Upper lobe of left lung (tissue), 4 donors: ENCODE measurements at regions not wholly inside any gene's neighbourhood (a gene's known extent, or its start where the extent isn't known, plus 50 kb on each side); places are given as distances from the start of the nearest gene placed in this dataset.

Source experiments
- EP300 ChIP-seq, 4 donors: sonication (generic); formaldehyde crosslinking; IDR thresholded peaks; one replicate each; pipeline ENCODE4 v1.5.1; 2017; ENCODE audit warnings: antibody characterized with exemption in 4 of 4, control low read depth in 2 of 4
- POLR2A ChIP-seq, 4 donors: fragments of 450-650 bp; IDR thresholded peaks; one replicate each; pipeline ENCODE4 v1.5.1; 2016 to 2017; ENCODE audit warnings: antibody characterized with exemption in 4 of 4, mild to moderate bottlenecking in 2 of 4
- POLR2AphosphoS5 ChIP-seq, 2 donors: sonication (generic); formaldehyde crosslinking; IDR thresholded peaks; one replicate each; pipeline ENCODE4 v1.5.1; 2017; ENCODE audit warnings: antibody characterized with exemption in 2 of 2
- TF ChIP-seq, protein P1 (sequence below), 6 experiments: fragments of 450-650 bp in 4 of 6; fragments of 200-600 bp in 2 of 6; sonication (generic) in 2 of 6; IDR thresholded peaks; one replicate each; pipeline ENCODE4 v1.5.1; 2016 to 2019; ENCODE audit warnings: antibody characterized with exemption in 6 of 6

DNA sequence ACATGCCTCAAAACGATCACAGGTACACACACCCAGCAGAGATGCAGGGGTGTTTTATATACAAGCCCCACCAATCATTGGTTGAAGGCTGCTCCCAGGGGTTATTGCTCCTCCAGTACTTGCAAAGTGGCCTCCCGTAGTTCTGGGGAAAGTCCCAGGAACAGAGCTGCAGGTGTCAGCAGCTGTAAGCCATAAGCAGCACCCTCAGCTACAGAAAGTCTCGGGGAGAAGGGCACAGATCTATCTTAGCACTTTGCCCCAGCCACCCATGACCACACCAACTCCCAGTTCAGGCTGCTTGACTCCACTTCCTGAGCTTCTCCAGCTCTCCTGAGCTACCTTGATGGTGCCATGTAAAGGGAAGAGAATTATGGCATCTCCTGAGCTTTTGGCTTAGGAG, 222.7 kb upstream of the GJB5 start:
- TF ChIP-seq, protein P1, sequence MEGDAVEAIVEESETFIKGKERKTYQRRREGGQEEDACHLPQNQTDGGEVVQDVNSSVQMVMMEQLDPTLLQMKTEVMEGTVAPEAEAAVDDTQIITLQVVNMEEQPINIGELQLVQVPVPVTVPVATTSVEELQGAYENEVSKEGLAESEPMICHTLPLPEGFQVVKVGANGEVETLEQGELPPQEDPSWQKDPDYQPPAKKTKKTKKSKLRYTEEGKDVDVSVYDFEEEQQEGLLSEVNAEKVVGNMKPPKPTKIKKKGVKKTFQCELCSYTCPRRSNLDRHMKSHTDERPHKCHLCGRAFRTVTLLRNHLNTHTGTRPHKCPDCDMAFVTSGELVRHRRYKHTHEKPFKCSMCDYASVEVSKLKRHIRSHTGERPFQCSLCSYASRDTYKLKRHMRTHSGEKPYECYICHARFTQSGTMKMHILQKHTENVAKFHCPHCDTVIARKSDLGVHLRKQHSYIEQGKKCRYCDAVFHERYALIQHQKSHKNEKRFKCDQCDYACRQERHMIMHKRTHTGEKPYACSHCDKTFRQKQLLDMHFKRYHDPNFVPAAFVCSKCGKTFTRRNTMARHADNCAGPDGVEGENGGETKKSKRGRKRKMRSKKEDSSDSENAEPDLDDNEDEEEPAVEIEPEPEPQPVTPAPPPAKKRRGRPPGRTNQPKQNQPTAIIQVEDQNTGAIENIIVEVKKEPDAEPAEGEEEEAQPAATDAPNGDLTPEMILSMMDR (IDR thresholded peaks at IDR 0.05) = no peak
- TF ChIP-seq EP300 (IDR thresholded peaks at IDR 0.05) (no peak), POLR2AphosphoS5 (IDR thresholded peaks at IDR 0.05) (no peak), POLR2A (IDR thresholded peaks at IDR 0.05) (no peak)
